K562 (cell line): ENCODE measurements at regions not wholly inside any gene's neighbourhood (a gene's known extent, or its start where the extent isn't known, plus 50 kb on each side); places are given as distances from the start of the nearest gene placed in this dataset.

Experiments
- ATF2 ChIP-seq: sonication (generic); formaldehyde crosslinking; IDR thresholded peaks from 2 replicates; pipeline ENCODE4 v1.8.1; 2022; ENCODE audit warnings: missing genetic modification reagents
- CCAR2 ChIP-seq: fragments of 200-400 bp; formaldehyde crosslinking; IDR thresholded peaks from 2 replicates; pipeline ENCODE4 v1.6.1; 2017; ENCODE audit warnings: mild to moderate bottlenecking, low read depth, low read length
- EP300 ChIP-seq: IDR thresholded peaks from 2 replicates; pipeline ENCODE4 v1.6.1; 2012; ENCODE audit warnings: low read length, improper control_type of control experiment
- MXI1 ChIP-seq: IDR thresholded peaks from 2 replicates; pipeline ENCODE4 v1.6.1; 2011; ENCODE audit warnings: low read depth, mild to moderate bottlenecking, improper control_type of control experiment, low read length
- NCOA6 ChIP-seq: fragments of 450-650 bp; IDR thresholded peaks from 2 replicates; pipeline ENCODE4 v1.6.1; 2017; ENCODE audit warnings: mild to moderate bottlenecking
- PCBP1 ChIP-seq: fragments of 200-400 bp; formaldehyde crosslinking; IDR thresholded peaks from 2 replicates; pipeline ENCODE4 v1.6.1; 2018; ENCODE audit warnings: mild to moderate bottlenecking, low read depth, low read length; ENCODE audit not compliant: poor library complexity, severe bottlenecking
- RAD21 ChIP-seq, 2 experiments: fragments of 250-450 bp in 1 of 2; fragments of 450-650 bp in 1 of 2; sonication (Bioruptor Pico) in 1 of 2; formaldehyde crosslinking in 1 of 2; IDR thresholded peaks in 1 of 2; conservative IDR thresholded peaks in 1 of 2; 2 replicates each; pipeline versions ENCODE4 v1.4.0 to v1.8.0; 2020 to 2022; ENCODE audit warnings: mild to moderate bottlenecking in 2 of 2, moderate library complexity in 1 of 2
- ZNF830 ChIP-seq: fragments of 250-450 bp; sonication (Bioruptor Pico); IDR thresholded peaks from 2 replicates; pipeline ENCODE4 v1.5.0; 2021; ENCODE audit warnings: mild to moderate bottlenecking
- TF ChIP-seq, protein P1 (sequence below), 3 experiments: IDR thresholded peaks in 2 of 3; conservative IDR thresholded peaks in 1 of 3; 2 replicates each; pipeline ENCODE4 v1.5.1; 2011 to 2012; ENCODE audit warnings: low read length in 3 of 3, mild to moderate bottlenecking in 3 of 3, control low read depth in 2 of 3, improper control_type of control experiment in 1 of 3, inconsistent platforms in 1 of 3, low read depth in 1 of 3, mixed read lengths in 1 of 3, moderate library complexity in 1 of 3; ENCODE audit not compliant: insufficient read depth in 2 of 3

- TF ChIP-seq, protein P1, sequence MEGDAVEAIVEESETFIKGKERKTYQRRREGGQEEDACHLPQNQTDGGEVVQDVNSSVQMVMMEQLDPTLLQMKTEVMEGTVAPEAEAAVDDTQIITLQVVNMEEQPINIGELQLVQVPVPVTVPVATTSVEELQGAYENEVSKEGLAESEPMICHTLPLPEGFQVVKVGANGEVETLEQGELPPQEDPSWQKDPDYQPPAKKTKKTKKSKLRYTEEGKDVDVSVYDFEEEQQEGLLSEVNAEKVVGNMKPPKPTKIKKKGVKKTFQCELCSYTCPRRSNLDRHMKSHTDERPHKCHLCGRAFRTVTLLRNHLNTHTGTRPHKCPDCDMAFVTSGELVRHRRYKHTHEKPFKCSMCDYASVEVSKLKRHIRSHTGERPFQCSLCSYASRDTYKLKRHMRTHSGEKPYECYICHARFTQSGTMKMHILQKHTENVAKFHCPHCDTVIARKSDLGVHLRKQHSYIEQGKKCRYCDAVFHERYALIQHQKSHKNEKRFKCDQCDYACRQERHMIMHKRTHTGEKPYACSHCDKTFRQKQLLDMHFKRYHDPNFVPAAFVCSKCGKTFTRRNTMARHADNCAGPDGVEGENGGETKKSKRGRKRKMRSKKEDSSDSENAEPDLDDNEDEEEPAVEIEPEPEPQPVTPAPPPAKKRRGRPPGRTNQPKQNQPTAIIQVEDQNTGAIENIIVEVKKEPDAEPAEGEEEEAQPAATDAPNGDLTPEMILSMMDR (IDR thresholded peaks at IDR 0.05 in 2 of 3, conservative IDR thresholded peaks at IDR 0.05 in 1 of 3; ENCODE audit: insufficient read depth in 2 of 3, low read depth in 1 of 3, low read length in 3 of 3), result no peak
- no peak for TF ChIP-seq ATF2 (CRISPR knock-in tag)
- TF ChIP-seq EP300, result no peak
- TF ChIP-seq CCAR2, result no peak
- no peak for TF ChIP-seq NCOA6
- TF ChIP-seq ZNF830 (CRISPR knock-in tag), result no peak
- TF ChIP-seq RAD21 (CRISPR knock-in tag; conservative IDR thresholded peaks at IDR 0.05 in 1 of 2, IDR thresholded peaks at IDR 0.05 in 1 of 2), result no peak
- no peak for TF ChIP-seq MXI1
- no peak for TF ChIP-seq PCBP1
Measured at GRCh38 chr2:35938838-35939237, 416.7 kb upstream of the CRIM1 start.
